GM19351 (cell line): ENCODE measurements at regions not wholly inside any gene's neighbourhood (a gene's known extent, or its start where the extent isn't known, plus 50 kb on each side); places are given as distances from the start of the nearest gene placed in this dataset.
"Not testable (repeated sequence)": the region's sequence is repeated elsewhere in the genome, so short reads cannot be mapped to it uniquely, and the experiment has no call there.

ENCODE experiments used
- ATAC-seq: cut with Tn5 transposase; IDR thresholded peaks from one replicate; pipeline ENCODE4 v1.9.1; 2021; ENCODE audit warnings: mild to moderate bottlenecking, moderate library complexity; ENCODE audit not compliant: unreplicated experiment

DNA sequence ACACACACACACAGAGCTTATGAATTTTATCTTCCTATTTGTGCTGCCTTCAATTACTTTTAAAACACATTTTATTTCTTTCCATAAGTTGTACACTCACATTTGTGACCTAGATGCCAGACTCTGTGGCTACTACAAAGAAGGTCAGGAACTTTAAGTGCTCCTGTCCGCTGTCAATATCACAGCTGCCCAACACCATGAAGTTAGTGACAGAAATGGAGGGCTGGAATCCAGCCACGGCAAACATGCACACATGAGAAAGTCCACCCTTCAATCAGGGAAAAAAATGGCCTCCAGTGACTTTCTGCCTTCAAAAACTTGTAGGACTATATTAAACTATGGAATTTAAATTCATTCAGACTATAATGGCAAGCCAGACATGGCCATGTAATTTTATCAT lies 334.4 kb upstream of the FSTL5 start:
- no peak for ATAC-seq

DNA sequence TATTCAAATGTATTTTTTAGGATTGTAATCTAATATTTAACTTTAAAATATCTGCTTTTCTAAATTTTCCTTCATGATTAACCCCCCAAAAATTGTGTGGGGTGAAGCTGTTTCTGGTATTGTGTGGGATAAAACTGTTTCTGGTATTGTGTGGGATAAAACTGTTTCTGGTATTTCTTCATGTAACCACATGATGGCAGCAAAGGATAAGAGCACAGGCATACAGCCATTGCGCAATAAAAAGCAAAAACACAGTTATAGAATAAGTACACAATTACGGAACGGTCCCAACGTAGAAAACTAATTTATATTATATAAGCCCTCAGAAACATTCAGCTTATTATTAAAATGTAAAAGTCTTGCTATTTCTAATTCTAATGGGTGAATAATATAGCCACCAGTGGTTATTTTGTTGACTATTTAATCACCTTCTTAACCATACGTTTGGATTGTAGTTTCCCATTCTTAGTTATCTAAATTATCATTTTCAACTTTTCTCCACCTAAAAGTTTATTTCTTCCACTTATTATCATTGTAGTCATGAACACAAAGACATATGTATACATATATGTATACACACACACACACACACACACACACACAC lies 333.9 kb upstream of the FSTL5 start:
- peak; percentile 82 for ATAC-seq

DNA sequence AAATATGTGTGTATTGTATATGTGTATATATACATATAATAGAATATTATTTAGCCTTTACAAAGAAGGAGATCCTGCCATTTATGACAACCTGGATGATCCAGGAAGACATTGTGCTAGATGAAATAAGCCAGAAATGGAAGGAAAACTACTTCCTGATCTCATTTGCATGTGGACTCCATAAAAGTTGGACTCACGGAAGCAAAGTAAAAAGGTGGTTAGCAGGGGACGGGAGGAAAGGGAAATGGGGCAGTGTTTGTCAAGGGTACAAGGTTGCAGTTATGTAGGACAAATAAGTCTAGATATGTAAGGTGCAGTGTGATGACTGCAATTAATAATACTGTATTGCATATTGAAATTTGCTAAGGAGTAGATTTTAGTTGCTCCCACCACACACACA lies 331.1 kb upstream of the FSTL5 start:
- no peak for ATAC-seq

DNA sequence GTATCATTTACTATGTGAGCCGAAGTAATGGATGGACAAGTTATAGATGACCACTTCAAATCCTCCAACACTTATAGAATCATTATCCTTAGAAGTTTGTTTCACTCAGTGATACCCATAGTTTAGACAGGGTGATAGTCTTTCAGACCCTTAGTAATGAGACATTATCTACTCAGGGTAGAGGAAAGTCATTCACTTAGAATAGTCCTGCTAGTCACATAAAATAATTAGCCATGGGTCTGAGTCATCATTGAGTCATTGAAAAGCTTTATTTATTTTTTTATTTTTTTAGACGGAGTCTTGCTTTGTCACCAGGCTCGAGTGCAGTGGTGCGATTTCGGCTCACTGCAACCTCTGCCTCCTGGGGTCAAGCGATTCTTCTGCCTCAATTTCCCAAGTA lies 321.7 kb upstream of the FSTL5 start:
- ATAC-seq: no peak

DNA sequence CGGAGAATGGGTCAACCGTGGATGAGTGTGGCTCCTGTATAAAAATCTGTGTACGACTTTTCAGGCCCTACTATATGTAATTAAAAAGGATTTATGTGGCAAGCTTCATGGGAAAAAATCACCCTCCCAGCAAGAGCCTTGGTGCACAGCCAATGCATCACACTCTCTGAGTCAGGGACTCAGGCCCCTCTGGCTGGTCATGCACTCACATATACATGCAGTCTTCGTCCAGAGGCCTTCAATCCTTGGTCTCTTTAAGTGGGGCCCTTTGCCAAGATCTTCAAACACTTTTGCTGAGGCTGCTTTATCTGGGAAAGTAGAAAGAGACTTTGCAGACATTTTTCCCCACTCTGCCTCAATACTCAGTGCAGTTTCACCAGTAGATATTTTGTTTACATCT lies 311.4 kb upstream of the FSTL5 start:
- no peak for ATAC-seq

DNA sequence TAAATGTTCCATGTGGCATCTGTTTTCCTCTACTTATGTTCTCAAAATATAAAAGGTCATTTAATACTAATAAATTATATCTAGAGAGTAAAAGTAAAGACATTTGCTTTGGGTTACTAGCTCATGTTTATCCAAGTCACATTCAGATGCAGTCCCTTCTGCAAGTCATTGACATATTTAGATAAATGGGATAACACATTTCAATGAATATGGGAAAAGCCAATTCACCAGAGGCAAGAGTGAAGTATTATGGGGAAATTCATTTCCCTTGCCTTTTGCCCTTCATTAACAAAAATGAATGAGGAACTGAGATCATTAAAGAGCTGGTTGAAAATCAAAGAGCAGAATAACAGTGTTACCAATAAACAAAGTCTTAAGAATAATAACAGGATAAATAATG lies 306.2 kb upstream of the FSTL5 start:
- ATAC-seq: no peak

DNA sequence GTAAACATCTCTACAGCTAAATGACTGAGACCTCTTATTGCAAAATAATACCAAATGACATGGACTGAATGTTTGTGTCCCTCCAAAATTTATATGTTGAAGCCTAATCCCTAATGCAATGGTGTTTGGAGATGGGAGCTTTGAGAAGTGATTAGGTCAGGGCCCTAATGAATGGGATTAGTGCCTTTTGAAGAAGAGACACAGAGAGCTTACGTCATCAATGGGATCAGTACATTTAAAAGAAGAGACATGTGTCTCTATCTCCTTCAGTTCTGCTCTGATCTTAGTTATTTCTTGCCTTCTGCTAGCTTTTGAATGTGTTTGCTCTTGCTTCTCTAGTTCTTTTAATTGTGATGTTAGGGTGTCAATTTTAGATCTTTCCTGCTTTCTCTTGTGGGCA lies 301.6 kb upstream of the FSTL5 start:
- ATAC-seq: not testable (repeated sequence)

DNA sequence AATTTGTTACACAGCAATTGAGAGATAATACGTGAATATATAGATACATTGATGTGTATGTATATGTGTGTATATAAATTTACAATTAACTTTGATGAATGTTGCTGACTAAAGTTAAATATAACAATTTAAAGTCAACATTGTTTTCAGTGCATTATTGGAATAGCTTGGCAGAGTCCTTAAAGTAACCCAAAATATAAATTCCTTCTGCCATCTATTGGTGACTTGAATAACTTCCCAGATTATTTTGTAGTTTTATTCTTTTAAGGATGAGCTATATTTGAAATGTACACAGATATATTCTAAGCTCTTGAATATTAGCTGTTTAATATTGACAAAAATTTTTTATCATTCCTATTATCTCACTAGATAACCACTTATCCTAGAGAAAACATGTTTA lies 298.2 kb upstream of the FSTL5 start:
- ATAC-seq: no peak

DNA sequence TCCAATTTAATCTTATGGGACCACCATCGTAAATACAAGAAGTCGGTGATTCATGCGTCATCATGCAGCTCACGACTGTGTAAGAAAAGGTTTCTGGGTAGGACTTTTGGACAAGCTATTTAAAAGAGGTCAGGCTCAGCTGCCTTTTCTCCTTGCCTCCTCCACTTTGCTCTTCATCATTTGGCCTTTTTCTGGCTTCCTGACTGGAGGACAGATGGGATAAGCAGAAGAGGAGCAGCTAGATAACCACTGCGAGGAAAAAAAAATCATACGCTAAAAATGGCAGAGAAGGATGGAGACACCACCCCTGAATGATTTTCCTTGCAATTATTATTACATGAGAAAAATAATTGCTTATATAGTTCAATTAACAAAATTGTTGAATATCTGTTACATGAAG lies 294.3 kb upstream of the FSTL5 start:
- no peak for ATAC-seq

DNA sequence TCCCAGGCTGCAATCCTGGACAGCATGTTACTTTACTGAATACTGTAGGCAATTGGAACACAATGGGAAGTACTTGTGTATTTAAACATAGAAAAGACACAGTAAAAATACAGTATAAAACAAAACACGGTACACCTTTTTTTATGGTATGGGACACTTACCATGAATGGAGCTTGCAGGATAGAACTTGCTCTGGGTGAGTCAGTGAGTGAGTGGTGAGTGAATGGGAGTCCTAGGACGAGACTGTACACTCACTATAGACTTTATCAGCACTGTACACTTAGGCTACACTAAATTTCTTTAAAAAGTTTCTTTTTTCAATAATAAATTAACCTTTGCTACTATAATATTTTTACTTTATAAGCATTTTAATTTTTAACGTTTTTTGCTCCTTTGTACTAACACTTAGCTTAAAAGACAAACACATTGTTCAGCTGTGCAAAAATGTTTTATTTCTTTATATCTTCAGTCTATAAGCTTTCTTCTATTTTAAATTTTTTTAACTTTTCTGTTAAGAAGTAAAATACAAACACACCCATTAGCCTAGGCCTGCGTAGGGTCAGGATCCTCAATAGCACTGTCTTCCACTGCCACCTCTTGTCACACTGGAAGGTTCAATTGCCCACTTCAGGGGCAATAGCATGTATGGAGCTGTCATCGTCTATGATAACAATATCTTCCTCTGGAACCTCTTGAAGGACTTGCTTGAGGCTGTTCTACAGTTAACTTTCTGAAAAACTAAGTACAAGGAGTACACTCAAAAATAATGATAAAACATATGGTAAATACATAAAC lies 293.5 kb upstream of the FSTL5 start:
- no peak for ATAC-seq

DNA sequence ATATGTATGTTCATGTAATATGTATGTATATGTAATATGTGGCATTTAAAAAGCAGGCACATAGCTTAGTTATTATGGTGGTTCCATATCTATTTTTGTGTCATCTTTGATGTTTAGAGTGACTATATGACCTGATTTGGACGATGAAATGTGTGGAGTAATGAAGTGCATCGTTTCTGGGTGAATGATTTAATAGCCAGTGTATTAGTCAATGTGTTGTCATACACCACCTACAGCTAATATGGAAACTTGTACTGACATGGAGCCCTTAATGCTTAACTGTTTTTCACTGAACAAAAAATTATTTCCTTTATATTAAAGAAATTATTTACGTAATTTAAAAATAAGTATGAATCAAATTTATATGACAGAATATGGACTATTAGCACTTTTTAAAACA lies 292.3 kb upstream of the FSTL5 start:
- ATAC-seq: no peak

DNA sequence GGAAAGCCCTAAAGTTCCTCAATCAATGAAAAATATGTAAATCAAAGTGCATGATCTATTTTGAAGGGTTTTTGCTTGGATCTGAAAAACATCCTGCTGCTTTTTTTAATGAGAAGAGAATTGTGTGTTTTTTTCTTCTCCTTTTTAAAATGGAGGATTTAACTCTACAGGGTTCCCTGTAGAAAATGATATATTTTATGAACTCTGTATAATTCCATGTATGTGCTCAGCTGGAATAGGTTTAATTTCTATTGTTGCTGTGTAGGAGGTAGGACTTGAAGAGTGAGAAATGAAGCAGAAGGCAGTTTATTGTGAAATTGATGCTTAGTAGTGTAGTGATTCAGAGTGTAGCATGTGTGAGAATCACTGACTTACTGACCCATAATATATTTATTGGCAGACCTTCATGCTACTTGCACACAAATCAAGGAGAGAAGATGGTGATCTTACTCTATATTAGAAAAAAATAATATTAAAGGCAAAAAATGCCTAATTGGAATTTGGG lies 286.8 kb upstream of the FSTL5 start:
- ATAC-seq: no peak

DNA sequence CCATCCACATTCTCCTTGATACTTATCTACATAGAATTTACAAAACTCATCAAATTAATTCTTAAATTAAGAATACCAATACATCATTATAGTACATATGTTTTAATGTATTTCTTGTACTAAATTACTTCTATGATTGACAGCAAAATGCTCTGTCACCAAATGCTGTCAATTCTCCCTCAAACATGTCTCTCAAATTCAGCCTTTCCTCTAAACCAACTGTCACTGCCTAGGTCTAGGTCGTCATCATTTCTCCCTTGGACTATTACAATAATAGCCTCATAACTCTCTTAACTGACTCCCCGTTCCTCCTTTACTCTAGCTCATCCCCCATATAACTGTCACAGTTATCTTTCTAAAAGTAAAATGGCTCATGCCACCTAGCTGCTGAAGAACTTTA lies 279.7 kb upstream of the FSTL5 start:
- ATAC-seq: no peak

DNA sequence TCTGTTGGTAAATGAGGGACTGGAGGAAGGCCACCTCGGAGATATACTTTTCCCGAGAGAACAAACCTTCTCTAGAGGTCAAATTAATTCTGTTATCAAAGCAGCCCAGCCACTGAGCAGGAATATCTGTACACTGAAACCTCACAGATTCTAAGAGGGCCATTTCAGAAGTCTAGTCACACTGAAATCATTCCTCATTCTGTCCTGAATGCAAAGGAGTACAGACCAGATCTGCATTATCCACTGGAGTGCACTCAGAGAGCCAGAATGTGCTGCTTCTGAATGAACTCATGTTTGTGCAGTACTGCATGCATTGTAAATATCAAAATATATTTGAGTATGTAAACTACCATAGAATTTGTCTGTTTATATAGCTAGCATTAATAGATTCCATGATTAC lies 278.3 kb upstream of the FSTL5 start:
- ATAC-seq: no peak

DNA sequence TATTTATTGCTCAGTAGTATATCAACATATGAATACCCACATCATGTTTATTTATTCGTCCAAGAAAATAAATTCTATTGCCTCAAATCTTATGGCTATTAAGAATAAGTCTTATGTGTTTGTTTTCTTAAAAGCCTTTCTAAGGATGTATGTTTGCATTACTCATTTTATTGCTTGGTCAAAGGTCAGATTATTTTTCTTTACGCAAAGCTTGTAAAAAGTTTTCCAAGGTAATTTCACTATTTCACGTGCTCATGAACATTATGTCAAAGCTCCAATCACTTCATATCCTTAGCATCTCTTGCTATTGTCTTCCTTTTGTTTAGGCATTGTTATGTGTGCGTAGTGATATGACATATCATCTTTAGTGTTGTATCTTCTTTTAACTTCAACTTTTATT lies 258.5 kb upstream of the FSTL5 start:
- ATAC-seq: no peak

DNA sequence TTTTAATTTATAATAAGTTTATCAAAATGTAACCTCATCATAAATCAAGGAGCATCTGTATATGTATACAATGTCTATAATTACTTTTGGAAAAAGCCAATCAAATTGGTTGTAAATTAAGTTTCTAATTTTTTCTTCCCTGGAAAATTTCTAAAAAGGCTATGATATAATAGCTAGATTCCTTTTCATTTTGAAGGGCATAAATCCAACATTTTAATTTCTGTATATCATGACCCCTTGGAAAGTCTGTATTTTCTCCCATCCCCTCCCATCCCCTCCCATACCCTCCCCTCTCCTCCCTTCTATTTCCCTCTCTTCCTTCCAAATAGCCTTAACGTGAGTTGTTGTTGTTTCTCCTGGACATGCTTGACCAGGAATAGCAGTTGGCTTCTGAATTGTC lies 247.1 kb upstream of the FSTL5 start:
- ATAC-seq: no peak

DNA sequence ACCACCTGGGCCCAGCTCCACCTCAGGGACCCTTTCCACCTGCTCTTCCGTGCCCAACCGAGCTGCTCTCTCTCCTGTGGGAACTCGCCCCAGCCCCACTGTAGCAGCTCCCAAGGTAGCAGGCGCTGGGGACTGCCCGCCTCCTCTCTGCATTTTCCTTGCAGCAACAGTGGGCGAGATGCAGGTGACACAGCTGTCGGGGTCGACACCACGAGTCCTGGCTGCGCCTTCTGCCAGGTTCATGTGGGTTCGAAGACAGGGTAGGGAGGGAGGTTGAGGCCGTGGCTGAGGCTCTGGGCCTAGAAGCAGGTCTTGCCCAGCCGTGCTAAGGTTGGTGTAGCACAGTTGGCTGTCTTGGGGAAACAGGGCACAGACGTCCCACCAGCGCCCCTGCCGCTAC lies 245.2 kb upstream of the FSTL5 start:
- ATAC-seq: no peak

DNA sequence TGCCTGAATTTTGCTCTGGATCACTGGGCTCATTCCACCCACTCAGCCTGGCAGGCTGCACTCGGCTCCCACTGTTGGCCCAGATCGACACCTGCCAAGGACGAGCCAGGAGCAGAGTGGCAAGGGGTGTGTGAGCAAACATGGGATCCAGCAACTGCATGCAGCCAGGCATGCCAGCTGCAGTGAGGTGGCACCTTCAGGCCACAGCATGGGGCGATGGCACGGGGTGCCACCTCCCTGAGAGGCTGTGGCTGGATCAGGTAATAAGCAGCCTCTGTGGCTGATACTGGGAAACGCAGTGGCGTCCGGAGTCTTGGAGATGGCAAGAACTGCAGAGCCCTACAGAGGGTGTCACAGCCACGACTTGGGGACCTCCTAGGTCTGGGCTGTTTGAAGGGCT lies 244.5 kb upstream of the FSTL5 start:
- no peak for ATAC-seq

DNA sequence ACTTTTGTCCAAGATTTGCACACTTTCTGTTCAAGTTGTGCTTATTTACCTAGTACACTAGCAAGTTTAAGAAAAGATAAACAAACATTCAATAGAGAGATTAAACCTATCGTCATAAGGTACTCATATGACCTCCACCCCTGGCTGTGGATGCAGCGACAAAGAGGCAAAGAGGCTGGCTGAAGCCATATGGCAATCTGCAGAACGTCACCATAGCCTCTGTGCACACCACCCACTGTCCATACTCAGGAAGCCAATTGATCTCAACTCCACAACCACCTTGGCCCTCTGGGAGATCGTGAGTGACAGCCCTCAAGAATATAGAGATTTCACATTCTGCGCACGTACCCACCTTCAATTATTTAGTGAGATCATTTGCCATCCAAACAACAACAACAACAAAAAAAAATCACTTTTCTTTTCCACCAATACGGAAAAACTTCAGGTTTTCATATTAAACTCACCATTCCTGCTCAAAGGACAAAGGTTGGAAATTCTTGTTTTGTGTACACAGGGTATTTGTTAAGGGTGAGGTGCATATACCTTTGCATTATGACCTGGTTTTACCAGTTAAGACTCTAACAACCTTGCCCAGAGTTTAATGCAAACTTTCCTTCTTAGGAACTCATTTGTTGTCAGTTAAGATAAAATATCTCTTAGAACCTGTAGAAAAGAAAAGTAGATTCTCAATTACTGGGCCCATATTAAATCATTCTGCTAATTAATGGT lies 243.0 kb upstream of the FSTL5 start:
- no peak for ATAC-seq

DNA sequence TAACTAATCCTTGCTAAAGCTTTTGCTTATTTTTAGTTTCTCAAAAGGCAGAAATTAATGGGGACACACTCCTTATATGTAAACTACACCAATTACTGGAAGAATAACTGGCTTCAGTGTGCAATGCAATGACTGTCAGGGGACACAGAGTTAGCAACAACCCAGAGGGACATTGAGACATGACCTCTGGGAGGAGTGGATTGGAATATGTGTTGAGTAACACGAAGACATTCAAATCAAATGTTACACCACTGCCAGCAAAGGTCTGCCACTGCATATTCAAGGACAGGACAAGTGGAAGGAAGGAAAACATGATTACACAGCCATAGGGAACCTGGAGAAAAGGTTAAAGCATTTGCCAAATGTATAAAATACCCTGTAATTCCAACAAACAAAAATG lies 240.1 kb upstream of the FSTL5 start:
- no peak for ATAC-seq

DNA sequence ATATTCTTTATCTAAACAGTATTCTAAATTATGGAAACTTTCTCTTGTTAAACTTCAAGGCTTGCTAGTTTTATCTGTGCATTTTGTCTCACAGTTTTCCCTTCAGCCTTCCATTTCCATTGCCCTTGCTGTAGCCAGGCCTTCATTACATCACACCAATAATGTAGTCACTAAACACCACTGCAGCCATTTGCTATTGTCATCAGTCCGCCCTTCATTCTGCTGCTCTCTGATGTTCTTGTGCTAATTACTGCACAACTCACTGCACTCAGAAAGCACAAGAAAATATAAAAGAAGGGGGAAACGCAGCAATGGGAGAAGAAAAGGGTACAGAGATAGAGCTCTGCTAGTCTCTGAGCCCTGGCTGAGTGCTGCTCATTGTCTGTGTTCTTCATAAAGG lies 239.6 kb upstream of the FSTL5 start:
- no peak for ATAC-seq

DNA sequence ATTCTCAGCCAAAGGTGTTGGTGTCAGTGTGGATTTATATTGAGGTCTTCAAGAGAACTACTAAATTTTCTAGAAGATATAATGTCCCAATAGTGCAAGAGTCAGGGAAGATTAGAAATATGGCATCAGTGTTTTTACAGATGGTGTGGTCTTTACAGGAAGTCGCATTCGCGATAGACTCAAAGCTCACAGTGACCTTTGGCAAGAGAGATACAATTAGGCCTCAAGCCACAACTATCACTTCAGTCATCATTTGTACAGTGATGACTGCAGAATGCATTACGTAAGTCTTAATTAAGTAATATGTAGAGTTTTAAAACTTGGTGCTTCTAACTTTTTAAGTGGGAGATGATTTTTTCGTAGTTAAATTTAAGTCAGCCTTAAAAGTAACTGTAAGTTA lies 237.2 kb upstream of the FSTL5 start:
- no peak for ATAC-seq
